Esophagus muscularis mucosa (tissue), 4 donors: ENCODE measurements at regions not wholly inside any gene's neighbourhood (a gene's known extent, or its start where the extent isn't known, plus 50 kb on each side); places are given as distances from the start of the nearest gene placed in this dataset.

Source experiments
- EP300 ChIP-seq: sonication (generic); formaldehyde crosslinking; IDR thresholded peaks from one replicate; pipeline ENCODE4 v1.6.1; 2017; ENCODE audit warnings: antibody characterized with exemption
- POLR2A ChIP-seq: fragments of 450-650 bp; IDR thresholded peaks from one replicate; pipeline ENCODE4 v1.6.1; 2017; ENCODE audit warnings: antibody characterized with exemption, moderate library complexity, mild to moderate bottlenecking, low read depth
- POLR2AphosphoS5 ChIP-seq, 2 donors: sonication (generic); formaldehyde crosslinking; IDR thresholded peaks; one replicate each; pipeline ENCODE4 v1.6.1; 2017; ENCODE audit warnings: antibody characterized with exemption in 2 of 2
- TF ChIP-seq, protein P1 (sequence below), 3 experiments: fragments of 200-600 bp in 2 of 3; fragments of 450-650 bp in 1 of 3; sonication (generic) in 2 of 3; IDR thresholded peaks; one replicate each; pipeline ENCODE4 v1.5.1; 2017 to 2019; ENCODE audit warnings: antibody characterized with exemption in 3 of 3, mild to moderate bottlenecking in 2 of 3, moderate library complexity in 1 of 3

DNA sequence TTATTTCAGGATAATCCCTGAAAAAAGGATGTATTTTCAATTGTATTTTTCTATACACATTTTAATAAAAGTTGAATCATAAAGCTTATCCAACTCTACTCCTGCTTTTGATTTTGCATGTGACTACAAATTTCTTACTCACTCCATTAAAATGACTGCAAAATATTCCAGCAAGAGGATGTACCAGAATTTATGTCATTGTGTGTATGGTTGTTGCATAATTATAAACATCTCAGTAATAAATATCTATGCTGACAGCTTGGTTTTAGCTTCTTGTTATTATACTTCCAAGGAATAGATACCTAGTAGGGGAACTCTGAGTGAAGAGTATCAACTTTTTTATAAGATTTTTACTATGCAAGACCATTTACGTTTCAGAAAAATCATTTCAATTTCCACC is 463.2 kb upstream of the RUNX1 start:
- TF ChIP-seq POLR2A (no peak), POLR2AphosphoS5 (IDR thresholded peaks at IDR 0.05) (no peak), EP300 (no peak)
- TF ChIP-seq, protein P1, sequence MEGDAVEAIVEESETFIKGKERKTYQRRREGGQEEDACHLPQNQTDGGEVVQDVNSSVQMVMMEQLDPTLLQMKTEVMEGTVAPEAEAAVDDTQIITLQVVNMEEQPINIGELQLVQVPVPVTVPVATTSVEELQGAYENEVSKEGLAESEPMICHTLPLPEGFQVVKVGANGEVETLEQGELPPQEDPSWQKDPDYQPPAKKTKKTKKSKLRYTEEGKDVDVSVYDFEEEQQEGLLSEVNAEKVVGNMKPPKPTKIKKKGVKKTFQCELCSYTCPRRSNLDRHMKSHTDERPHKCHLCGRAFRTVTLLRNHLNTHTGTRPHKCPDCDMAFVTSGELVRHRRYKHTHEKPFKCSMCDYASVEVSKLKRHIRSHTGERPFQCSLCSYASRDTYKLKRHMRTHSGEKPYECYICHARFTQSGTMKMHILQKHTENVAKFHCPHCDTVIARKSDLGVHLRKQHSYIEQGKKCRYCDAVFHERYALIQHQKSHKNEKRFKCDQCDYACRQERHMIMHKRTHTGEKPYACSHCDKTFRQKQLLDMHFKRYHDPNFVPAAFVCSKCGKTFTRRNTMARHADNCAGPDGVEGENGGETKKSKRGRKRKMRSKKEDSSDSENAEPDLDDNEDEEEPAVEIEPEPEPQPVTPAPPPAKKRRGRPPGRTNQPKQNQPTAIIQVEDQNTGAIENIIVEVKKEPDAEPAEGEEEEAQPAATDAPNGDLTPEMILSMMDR (IDR thresholded peaks at IDR 0.05) = no peak
